HepG2 (cell line): ENCODE measurements at regions not wholly inside any gene's neighbourhood (a gene's known extent, or its start where the extent isn't known, plus 50 kb on each side); places are given as distances from the start of the nearest gene placed in this dataset.

Experiments used
- CENPBD1 ChIP-seq: sonication (generic); formaldehyde crosslinking; IDR thresholded peaks from 2 replicates; pipeline ENCODE4 v1.8.0; 2022; ENCODE audit warnings: missing genetic modification reagents, low read depth, mild to moderate bottlenecking, borderline replicate concordance
- E2F1 ChIP-seq: sonication (generic); formaldehyde crosslinking; IDR thresholded peaks from 2 replicates; pipeline ENCODE4 v1.5.0; 2020; ENCODE audit warnings: missing genetic modification reagents
- FOXO1 ChIP-seq: sonication (generic); formaldehyde crosslinking; IDR thresholded peaks from 2 replicates; pipeline ENCODE4 v1.4.0; 2020; ENCODE audit warnings: missing genetic modification reagents
- GPBP1L1 ChIP-seq: sonication (generic); formaldehyde crosslinking; IDR thresholded peaks from 2 replicates; pipeline ENCODE4 v1.5.0; 2020; ENCODE audit warnings: mild to moderate bottlenecking, missing genetic modification reagents
- KAT8 ChIP-seq: IDR thresholded peaks from 2 replicates; pipeline ENCODE4 v1.6.1; 2016; ENCODE audit warnings: missing genetic modification reagents, missing compliant biosample characterization
- NONO ChIP-seq, 2 experiments: fragments of 450-650 bp in 1 of 2; sonication (generic) in 1 of 2; formaldehyde crosslinking in 1 of 2; IDR thresholded peaks in 1 of 2; conservative IDR thresholded peaks in 1 of 2; 2 replicates each; pipeline versions ENCODE4 v1.6.1 to v1.8.0; 2017 to 2022; ENCODE audit warnings: mild to moderate bottlenecking in 1 of 2, missing genetic modification reagents in 1 of 2, moderate library complexity in 1 of 2
- PAXIP1 ChIP-seq: sonication (generic); formaldehyde crosslinking; conservative IDR thresholded peaks from 2 replicates; pipeline ENCODE4 v1.4.0; 2020; ENCODE audit warnings: mild to moderate bottlenecking, missing genetic modification reagents, moderate library complexity
- PPARG ChIP-seq: conservative IDR thresholded peaks from 2 replicates; pipeline ENCODE4 v1.6.1; 2016; ENCODE audit warnings: missing biosample characterization, missing genetic modification reagents
- PRPF4 ChIP-seq: fragments of 200-400 bp; formaldehyde crosslinking; IDR thresholded peaks from 2 replicates; pipeline ENCODE4 v1.6.1; 2016; ENCODE audit warnings: low read length, low read depth; ENCODE audit not compliant: poor library complexity, severe bottlenecking
- SIX4 ChIP-seq: sonication (generic); formaldehyde crosslinking; IDR thresholded peaks from 2 replicates; pipeline ENCODE4 v1.4.0; 2020; ENCODE audit warnings: missing genetic modification reagents
- SRSF1 ChIP-seq: fragments of 200-400 bp; formaldehyde crosslinking; optimal IDR thresholded peaks from 2 replicates; pipeline ENCODE3; 2017; ENCODE audit warnings: mild to moderate bottlenecking, low read depth, low read length, moderate library complexity
- TERF1 ChIP-seq: sonication (generic); formaldehyde crosslinking; IDR thresholded peaks from 2 replicates; pipeline ENCODE4 v1.8.0; 2022; ENCODE audit warnings: mild to moderate bottlenecking, missing genetic modification reagents, moderate library complexity
- ZNF10 ChIP-seq: sonication (generic); formaldehyde crosslinking; IDR thresholded peaks from 2 replicates; pipeline ENCODE4 v1.4.0; 2020; ENCODE audit warnings: mild to moderate bottlenecking, low read depth, missing genetic modification reagents, borderline replicate concordance
- ZNF205 ChIP-seq: IDR thresholded peaks from 2 replicates; pipeline ENCODE4 v1.6.1; 2018; ENCODE audit warnings: missing biosample characterization, missing genetic modification reagents
- ZNF460 ChIP-seq: sonication (generic); formaldehyde crosslinking; IDR thresholded peaks from 2 replicates; pipeline ENCODE4 v1.5.1; 2020; ENCODE audit warnings: missing genetic modification reagents, mild to moderate bottlenecking, borderline replicate concordance
- ZNF513 ChIP-seq: sonication (generic); formaldehyde crosslinking; conservative IDR thresholded peaks from 2 replicates; pipeline ENCODE4 v1.5.0; 2020; ENCODE audit warnings: missing genetic modification reagents
- ZNF713 ChIP-seq: sonication (generic); formaldehyde crosslinking; IDR thresholded peaks from 2 replicates; pipeline ENCODE4 v1.4.0; 2020; ENCODE audit warnings: mild to moderate bottlenecking, missing genetic modification reagents
- ZNF772 ChIP-seq: sonication (generic); formaldehyde crosslinking; IDR thresholded peaks from 2 replicates; pipeline ENCODE4 v1.5.0; 2020; ENCODE audit warnings: mild to moderate bottlenecking, missing genetic modification reagents
- ZNF891 ChIP-seq: sonication (generic); formaldehyde crosslinking; IDR thresholded peaks from 2 replicates; pipeline ENCODE4 v1.5.0; 2020; ENCODE audit warnings: mild to moderate bottlenecking, missing genetic modification reagents

GRCh38 chr20:50450881-50451752, 59.1 kb upstream of the PTPN1 start (continued):
- TF ChIP-seq E2F1 (CRISPR knock-in tag) (no peak), TERF1 (no peak; the same call in 1 of the 2 replicates), SRSF1 (no peak), ZNF513 (peak; percentile 40; the same call in 1 of the 2 replicates), PPARG (0 out of 2 replicates have a peak, but pooled peaks have one; percentile 6), GPBP1L1 (CRISPR knock-in tag) (no peak), ZNF460 (no peak), ZNF10 (CRISPR knock-in tag) (no peak), PRPF4 (no peak), ZNF772 (CRISPR knock-in tag) (peak; percentile 93), SIX4 (CRISPR knock-in tag) (no peak), PAXIP1 (CRISPR knock-in tag) (peak; percentile 51), CENPBD1 (no peak), ZNF891 (CRISPR knock-in tag) (peak; percentile 85), KAT8 (CRISPR knock-in tag) (0 out of 2 replicates have a peak, but pooled peaks have one; percentile 13), ZNF205 (CRISPR knock-in tag) (peak; percentile 41; the same call in 1 of the 2 replicates), ZNF713 (CRISPR knock-in tag) (no peak; the same call in 1 of the 2 replicates), FOXO1 (CRISPR knock-in tag) (no peak; the same call in 1 of the 2 replicates), NONO (IDR thresholded peaks at IDR 0.05) (no peak), NONO (CRISPR knock-in tag; conservative IDR thresholded peaks at IDR 0.05) (peak; percentile 60; the same call in 1 of the 2 replicates)
